ENCODE measurements at regions not wholly inside any gene's neighbourhood (a gene's known extent, or its start where the extent isn't known, plus 50 kb on each side); places are given as distances from the start of the nearest gene placed in this dataset.

DNA sequence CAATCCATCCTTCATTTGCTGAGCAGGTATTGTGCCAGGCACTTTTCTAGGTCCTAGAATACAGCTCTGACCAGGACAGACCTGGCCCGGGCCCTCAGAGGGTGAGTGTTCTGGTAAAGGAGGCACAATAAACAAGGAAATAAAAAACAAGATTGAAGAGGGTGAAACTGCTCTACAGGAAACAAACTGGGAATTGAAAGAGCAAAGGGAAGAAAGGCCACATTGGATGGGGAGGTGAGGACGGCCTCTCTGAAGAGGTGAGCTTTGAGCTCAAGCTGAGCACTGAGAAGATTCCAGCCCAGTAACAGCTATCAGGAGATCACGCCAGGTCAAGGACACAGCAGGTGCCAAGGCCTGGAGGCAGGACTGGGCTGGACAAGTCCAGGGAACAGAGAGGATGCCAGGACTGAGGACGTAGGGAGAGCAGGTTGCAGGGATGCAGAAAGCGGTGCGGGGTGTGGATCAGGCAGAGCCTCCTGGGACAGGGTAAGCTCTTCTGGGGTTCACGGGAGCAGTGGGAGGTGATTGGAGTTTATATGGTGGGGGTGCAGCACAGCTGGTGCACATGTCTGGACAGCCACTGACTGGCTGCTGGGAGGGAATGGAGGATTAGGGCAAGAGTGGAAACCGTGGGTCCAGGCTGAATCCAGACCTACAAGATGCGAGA lies 433.3 kb downstream of the PREX1 start:
- in situ Hi-C loops (cut with HindIII; ENCODE audit: low sequenced_read_pairs), result no loop called here
- no peak for DNase-seq (ENCODE audit: low read depth, low spot score)
- TF ChIP-seq, protein P1, sequence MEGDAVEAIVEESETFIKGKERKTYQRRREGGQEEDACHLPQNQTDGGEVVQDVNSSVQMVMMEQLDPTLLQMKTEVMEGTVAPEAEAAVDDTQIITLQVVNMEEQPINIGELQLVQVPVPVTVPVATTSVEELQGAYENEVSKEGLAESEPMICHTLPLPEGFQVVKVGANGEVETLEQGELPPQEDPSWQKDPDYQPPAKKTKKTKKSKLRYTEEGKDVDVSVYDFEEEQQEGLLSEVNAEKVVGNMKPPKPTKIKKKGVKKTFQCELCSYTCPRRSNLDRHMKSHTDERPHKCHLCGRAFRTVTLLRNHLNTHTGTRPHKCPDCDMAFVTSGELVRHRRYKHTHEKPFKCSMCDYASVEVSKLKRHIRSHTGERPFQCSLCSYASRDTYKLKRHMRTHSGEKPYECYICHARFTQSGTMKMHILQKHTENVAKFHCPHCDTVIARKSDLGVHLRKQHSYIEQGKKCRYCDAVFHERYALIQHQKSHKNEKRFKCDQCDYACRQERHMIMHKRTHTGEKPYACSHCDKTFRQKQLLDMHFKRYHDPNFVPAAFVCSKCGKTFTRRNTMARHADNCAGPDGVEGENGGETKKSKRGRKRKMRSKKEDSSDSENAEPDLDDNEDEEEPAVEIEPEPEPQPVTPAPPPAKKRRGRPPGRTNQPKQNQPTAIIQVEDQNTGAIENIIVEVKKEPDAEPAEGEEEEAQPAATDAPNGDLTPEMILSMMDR (IDR thresholded peaks at IDR 0.05; ENCODE audit: low read depth, low read length), result no peak
- no peak overlapping the region for H3K4me3 ChIP-seq (ENCODE audit: low read depth, low read length)

DNA sequence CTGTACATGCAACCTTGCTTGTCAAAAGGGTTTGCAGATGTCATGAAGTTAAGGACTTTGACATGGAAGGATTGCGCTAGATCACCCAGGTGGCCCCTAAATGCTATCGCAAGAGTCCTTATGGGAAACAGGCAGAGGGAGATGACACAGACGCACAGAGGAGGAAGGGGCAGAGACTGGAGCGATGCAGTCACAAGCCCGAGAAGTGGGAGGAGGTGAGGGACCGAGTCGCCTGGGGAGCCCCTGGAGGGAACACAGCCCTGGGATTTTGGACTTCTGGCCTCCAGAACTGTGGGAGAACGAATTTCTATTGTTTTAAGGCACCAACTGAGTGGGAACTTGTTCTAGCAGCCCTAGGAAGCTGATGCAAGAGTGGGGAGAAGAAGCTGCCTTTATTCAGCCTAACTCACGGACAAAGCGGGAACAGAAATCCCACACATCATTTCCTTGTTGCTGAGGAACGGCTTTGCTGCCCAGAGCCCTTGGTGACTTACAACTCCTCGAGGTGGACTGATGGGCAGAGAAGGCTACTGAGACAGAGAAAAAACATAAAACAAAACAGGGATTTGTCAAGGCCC lies 434.0 kb downstream of the PREX1 start:
- no peak for DNase-seq (ENCODE audit: low read depth, low spot score)
- H3K4me3 ChIP-seq (ENCODE audit: low read depth, low read length), result no peak overlapping the region
- TF ChIP-seq, protein P1 (IDR thresholded peaks at IDR 0.05; ENCODE audit: low read depth, low read length), result no peak
- in situ Hi-C loops (cut with HindIII; ENCODE audit: low sequenced_read_pairs), result no loop called here

DNA sequence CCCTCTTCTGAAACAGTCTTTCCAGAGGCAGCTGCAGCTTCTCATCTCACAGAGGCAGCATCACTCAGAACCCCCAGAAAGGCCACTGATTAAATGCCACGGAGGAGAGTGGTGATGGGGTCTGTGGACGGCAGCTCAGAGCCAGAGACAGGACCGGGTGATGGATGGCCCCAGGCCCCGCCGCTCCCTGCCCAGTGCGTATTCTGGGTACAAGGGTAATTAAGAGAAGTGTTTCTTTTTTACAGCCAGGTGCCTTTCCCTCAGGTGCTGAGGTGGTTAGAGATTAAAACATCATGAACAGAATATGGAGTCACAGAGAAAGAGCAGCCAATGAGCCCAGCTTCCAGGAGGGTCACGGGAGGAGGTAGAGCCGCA lies 434.5 kb downstream of the PREX1 start:
- in situ Hi-C loops (cut with HindIII; ENCODE audit: low sequenced_read_pairs), result no loop called here
- H3K4me3 ChIP-seq (ENCODE audit: low read depth, low read length), result no peak overlapping the region
- TF ChIP-seq, protein P1 (IDR thresholded peaks at IDR 0.05; ENCODE audit: low read depth, low read length), result no peak
- no peak for DNase-seq (ENCODE audit: low read depth, low spot score)

DNA sequence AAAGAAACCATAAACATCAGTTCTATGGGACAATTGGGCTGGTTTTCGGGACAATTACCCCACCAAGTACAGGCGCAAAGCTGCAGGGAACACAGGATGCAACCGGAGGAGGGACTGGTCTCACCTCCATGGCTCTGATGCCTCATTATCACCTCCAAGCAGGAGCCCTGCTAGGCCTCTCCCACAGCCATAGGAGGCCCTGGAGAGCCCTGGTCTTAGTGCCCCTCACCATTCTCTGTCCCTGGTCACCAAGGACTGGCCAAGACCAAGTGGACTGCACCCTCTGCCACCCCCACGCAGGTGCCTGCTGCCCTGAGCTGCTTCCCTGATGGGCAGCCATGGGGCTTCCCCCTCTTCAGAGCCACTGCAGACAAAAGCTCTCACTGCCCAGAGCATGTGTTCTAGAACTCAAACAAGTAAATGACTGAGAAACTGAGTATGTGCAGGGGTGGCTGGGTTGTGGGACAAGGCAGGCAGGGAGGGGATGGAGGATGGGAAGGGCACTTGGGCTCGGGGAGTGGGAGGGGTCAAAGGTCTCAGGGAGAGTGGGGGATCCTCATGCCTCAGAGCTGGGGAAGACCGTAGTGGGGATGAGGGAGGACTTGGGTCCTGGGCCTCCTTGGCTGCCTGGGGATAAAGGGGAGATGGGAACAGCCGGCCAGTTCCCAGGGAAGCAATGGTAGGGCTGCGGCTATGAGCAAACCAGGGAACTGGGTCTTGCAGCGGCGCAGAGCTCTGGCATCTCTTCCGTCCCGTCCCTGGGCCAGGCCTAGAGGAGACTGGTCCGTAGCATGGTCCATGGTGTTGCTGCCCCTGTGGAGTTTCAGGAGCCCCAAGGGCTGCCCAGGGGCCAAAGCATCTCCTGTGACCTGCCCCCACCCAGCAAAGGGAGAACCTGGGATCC lies 435.1 kb downstream of the PREX1 start:
- no peak overlapping the region for H3K4me3 ChIP-seq (ENCODE audit: low read depth, low read length)
- no peak for DNase-seq (ENCODE audit: low read depth, low spot score)
- in situ Hi-C loops (cut with HindIII; ENCODE audit: low sequenced_read_pairs), result no loop called here
- TF ChIP-seq, protein P1 (IDR thresholded peaks at IDR 0.05; ENCODE audit: low read depth, low read length), result no peak

DNA sequence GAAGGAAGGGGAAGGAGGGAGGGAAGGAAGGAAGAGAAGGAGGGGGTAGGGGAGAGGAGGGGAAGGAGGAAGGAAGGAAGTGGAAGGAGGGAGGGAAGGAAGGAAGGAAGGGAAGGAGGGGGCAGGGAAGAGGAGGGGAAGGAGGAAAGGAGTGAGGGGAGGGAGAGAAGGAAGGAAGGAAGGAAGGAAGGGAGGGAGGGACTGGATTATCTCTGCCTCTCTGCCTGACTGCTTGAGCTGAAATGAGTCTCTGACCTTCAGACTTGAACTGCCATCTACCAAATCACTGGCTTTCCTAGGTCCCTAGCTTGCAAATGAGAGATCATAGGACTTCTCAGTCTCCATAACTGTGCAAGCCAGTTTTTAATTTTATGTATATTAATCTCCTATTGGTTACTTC lies 436.8 kb downstream of the PREX1 start:
- H3K4me3 ChIP-seq (ENCODE audit: low read depth, low read length), result no peak overlapping the region
- no peak for DNase-seq (ENCODE audit: low read depth, low spot score)
- in situ Hi-C loops (cut with HindIII; ENCODE audit: low sequenced_read_pairs), result no loop called here
- TF ChIP-seq, protein P1 (IDR thresholded peaks at IDR 0.05; ENCODE audit: low read depth, low read length), result no peak

DNA sequence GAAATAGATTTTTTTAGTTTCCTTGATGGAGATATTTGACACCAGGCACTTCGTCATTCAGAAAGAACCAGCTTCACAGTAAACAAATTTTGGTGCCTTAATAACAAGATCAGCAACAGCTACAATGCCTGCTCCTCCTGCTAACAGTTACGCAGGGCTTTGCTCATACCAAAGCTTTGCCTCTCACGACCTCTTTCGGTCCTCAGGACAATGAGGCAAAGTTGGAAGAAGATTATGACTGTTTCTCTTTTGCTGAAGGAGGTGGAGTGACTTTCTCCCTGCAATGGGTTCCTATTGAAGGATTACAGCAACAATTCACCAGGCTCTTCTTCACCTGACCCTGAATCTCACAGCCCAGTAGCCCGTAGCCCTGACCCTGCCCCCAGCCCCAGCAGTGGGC lies 440.1 kb downstream of the PREX1 start:
- no peak for DNase-seq (ENCODE audit: low read depth, low spot score)
- in situ Hi-C loops (cut with HindIII; ENCODE audit: low sequenced_read_pairs), result no loop called here
- no peak overlapping the region for H3K4me3 ChIP-seq (ENCODE audit: low read depth, low read length)
- TF ChIP-seq, protein P1 (IDR thresholded peaks at IDR 0.05; ENCODE audit: low read depth, low read length), result no peak
